Colonic mucosa (tissue), 4 donors: ENCODE measurements at regions not wholly inside any gene's neighbourhood (a gene's known extent, or its start where the extent isn't known, plus 50 kb on each side); places are given as distances from the start of the nearest gene placed in this dataset.

ENCODE experiments used
- DNase-seq: peaks from one replicate; pipeline ENCODE4 v3.0.0-alpha.2; 2020
- H3K27ac ChIP-seq: fragments of 200-600 bp; one replicate; pipeline ENCODE4 v1.8.0; 2021
- H3K27me3 ChIP-seq: fragments of 200-600 bp; one replicate; pipeline ENCODE4 v1.8.0; 2021
- H3K36me3 ChIP-seq: fragments of 200-600 bp; one replicate; pipeline ENCODE4 v1.8.0; 2021
- H3K4me1 ChIP-seq: fragments of 200-600 bp; one replicate; pipeline ENCODE4 v1.8.0; 2021; ENCODE audit warnings: mild to moderate bottlenecking
- H3K4me3 ChIP-seq: fragments of 200-600 bp; one replicate; pipeline ENCODE4 v1.8.0; 2021
- H3K9ac ChIP-seq, 2 donors: one replicate each; pipeline ENCODE4 v1.7.0; 2013; ENCODE audit warnings: control low read depth in 2 of 2, low read depth in 2 of 2, low read length in 2 of 2
- H3K9me3 ChIP-seq: fragments of 200-600 bp; one replicate; pipeline ENCODE4 v1.8.0; 2021
- intact Hi-C: fragments of 100-400 bp; cut with DNase I; formaldehyde crosslinking; loops from one replicate; pipeline ENCODE4 v1.14.1; 2022
- TF ChIP-seq, protein P1 (sequence below): fragments of 200-600 bp; IDR thresholded peaks from one replicate; pipeline ENCODE4 v1.8.0; 2022; ENCODE audit warnings: antibody characterized with exemption, mild to moderate bottlenecking
- donor health status: healthy.
- donor health status: DM: no; HTN: no; CAD: no.
- donor health status: DM: no; HTN: no; CAD: no.

DNA sequence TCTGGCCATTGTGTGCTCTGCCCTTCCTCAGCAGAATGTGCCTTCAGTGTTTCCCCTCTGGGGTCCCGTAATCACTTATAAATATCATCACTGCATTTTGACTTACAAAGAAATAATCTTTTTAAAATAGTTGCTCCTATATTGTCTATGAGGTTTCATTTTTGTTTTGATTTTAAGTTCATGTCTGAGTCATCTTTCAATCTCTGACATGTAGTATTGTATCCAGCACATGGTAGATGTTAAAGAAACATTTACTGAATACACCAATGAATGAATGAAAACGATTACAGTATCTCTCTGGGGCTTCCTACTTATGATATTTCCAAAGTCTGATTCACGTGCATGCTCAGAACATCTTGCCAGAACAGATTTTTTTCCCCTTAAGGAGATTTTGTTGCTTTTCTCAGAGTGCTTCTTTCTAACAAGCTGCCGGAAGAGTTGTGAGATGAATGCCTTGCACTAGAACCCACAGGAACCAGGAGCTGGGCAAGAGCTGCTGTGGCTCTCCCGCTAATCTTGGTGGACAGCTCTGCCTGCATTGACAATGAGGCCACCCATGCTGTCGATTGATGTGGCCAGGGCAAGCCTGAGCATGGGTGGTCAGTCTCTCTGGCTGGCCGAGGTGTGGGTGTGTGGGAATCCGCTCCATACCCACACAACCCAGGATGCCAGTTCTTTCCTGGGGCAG lies 199.4 kb downstream of the CYRIA start:
- Histone ChIP-seq H3K36me3 (no peaks in the 10 kb centered on the region), H3K27me3 (no peaks in the 10 kb centered on the region), H3K9me3 (no peaks in the 10 kb centered on the region), H3K9ac (no peak overlapping the region), H3K4me3 (no peak overlapping the region), H3K27ac (no peak overlapping the region), H3K4me1 (no peaks in the 10 kb centered on the region)
- DNase-seq = no peak
- intact Hi-C loops = no loop called here
- TF ChIP-seq, protein P1, sequence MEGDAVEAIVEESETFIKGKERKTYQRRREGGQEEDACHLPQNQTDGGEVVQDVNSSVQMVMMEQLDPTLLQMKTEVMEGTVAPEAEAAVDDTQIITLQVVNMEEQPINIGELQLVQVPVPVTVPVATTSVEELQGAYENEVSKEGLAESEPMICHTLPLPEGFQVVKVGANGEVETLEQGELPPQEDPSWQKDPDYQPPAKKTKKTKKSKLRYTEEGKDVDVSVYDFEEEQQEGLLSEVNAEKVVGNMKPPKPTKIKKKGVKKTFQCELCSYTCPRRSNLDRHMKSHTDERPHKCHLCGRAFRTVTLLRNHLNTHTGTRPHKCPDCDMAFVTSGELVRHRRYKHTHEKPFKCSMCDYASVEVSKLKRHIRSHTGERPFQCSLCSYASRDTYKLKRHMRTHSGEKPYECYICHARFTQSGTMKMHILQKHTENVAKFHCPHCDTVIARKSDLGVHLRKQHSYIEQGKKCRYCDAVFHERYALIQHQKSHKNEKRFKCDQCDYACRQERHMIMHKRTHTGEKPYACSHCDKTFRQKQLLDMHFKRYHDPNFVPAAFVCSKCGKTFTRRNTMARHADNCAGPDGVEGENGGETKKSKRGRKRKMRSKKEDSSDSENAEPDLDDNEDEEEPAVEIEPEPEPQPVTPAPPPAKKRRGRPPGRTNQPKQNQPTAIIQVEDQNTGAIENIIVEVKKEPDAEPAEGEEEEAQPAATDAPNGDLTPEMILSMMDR = no peak

DNA sequence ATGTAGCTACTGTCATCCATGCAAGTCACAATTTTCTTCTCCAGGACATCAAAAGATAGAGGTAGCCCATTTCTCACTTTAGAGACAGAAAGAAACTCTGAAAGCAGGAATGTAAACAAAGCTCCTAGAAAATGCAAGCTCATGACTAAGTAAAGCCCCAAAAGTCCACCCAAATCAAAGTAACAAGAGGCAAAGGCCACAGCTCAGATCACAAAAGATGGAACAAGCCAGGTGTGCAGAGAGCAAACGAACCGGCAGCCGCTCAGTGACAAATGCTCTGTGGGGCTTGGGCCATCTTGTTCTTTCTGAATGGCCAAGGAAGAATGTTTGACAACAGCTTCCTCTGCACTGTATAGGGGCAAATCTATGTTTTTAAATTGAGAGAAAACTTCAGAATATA lies 201.0 kb downstream of the CYRIA start:
- no peak for DNase-seq
- no peak overlapping the region for H3K4me3 ChIP-seq
- H3K9ac ChIP-seq = no peak overlapping the region
- TF ChIP-seq, protein P1 = no peak
- no peaks in the 10 kb centered on the region for H3K27me3 ChIP-seq
- no peaks in the 10 kb centered on the region for H3K36me3 ChIP-seq
- intact Hi-C loops = no loop called here
- H3K27ac ChIP-seq = no peak overlapping the region
- no peaks in the 10 kb centered on the region for H3K9me3 ChIP-seq
- no peaks in the 10 kb centered on the region for H3K4me1 ChIP-seq

DNA sequence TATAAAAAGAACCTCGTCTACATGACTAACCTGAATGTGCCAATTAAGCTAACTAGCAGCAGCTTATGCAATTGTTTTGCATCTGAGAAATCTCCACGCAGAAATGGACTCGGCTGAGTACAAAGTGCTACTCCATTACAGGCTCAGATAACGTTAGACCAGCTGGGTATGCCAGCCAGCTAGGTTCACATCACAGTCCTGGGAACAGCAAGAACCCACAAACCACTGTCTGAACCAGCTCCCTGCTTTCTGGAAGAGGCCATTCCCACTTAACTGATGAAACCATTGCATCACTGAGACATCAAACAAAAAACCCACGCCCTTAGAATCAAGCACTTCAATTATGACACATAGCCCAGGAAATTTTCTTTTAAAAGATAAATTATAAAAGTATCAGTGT lies 202.7 kb downstream of the CYRIA start:
- no peaks in the 10 kb centered on the region for H3K27me3 ChIP-seq
- no peaks in the 10 kb centered on the region for H3K36me3 ChIP-seq
- intact Hi-C loops = no loop called here
- no peaks in the 10 kb centered on the region for H3K9me3 ChIP-seq
- H3K4me3 ChIP-seq = no peak overlapping the region
- TF ChIP-seq, protein P1 = no peak
- H3K27ac ChIP-seq = no peak overlapping the region
- no peaks in the 10 kb centered on the region for H3K4me1 ChIP-seq
- H3K9ac ChIP-seq = no peak overlapping the region
- DNase-seq = no peak

DNA sequence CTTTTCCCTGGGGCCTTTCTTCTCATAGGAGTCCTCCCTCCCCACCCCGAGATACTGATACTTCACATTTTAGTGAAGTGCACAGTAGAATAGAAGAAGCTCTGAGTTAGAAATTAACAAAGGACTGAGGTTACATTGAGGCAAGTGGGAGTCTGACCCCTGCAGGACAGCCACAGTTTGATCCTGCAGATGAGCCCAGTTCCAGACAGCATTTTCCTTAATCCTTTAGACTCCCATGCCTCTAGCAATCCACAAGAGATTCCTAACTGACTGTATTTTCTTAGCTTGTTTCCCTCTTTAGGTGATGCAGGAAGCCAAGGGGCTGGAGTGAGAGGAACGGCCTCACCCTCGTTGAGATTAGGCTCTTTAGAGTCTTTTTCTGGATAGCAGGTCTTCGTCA lies 204.0 kb downstream of the CYRIA start:
- Histone ChIP-seq H3K27me3 (no peaks in the 10 kb centered on the region), H3K9ac (no peak overlapping the region), H3K27ac (no peak overlapping the region), H3K36me3 (no peaks in the 10 kb centered on the region), H3K9me3 (no peaks in the 10 kb centered on the region), H3K4me1 (no peaks in the 10 kb centered on the region), H3K4me3 (no peak overlapping the region)
- intact Hi-C loops = no loop called here
- no peak for DNase-seq
- TF ChIP-seq, protein P1 = no peak

DNA sequence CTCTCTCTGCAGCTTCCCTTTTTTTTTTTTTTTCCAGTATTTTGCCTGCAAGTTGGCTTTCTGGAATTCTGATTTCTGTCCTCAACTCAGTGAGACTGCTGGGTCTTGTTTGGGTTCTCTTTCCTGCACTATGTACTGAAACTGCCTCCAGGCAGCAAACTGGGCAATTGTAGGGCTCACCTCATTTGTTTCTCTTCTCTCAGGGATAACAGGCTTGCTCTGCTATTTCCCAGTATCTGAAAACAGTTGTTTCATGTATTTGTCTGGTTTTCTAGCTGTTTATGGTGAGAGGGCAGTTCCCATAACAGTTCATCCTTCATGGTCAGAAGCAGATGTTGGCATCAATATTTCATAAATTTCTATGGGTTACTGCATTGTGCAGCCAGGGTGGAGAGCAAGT lies 206.0 kb downstream of the CYRIA start:
- H3K36me3 ChIP-seq = no peaks in the 10 kb centered on the region
- H3K9me3 ChIP-seq = no peaks in the 10 kb centered on the region
- no peak overlapping the region for H3K9ac ChIP-seq
- no peak overlapping the region for H3K4me3 ChIP-seq
- TF ChIP-seq, protein P1 = no peak
- H3K27me3 ChIP-seq = no peaks in the 10 kb centered on the region
- intact Hi-C loops = no loop called here
- H3K4me1 ChIP-seq = no peaks in the 10 kb centered on the region
- no peak for DNase-seq
- no peak overlapping the region for H3K27ac ChIP-seq
